ENCODE measurements at regions not wholly inside any gene's neighbourhood (a gene's known extent, or its start where the extent isn't known, plus 50 kb on each side); places are given as distances from the start of the nearest gene placed in this dataset.

GRCh38 chr5:18152671-18153070 is 518.4 kb downstream of the TAF11L14 start:
- TF ChIP-seq, protein P1, sequence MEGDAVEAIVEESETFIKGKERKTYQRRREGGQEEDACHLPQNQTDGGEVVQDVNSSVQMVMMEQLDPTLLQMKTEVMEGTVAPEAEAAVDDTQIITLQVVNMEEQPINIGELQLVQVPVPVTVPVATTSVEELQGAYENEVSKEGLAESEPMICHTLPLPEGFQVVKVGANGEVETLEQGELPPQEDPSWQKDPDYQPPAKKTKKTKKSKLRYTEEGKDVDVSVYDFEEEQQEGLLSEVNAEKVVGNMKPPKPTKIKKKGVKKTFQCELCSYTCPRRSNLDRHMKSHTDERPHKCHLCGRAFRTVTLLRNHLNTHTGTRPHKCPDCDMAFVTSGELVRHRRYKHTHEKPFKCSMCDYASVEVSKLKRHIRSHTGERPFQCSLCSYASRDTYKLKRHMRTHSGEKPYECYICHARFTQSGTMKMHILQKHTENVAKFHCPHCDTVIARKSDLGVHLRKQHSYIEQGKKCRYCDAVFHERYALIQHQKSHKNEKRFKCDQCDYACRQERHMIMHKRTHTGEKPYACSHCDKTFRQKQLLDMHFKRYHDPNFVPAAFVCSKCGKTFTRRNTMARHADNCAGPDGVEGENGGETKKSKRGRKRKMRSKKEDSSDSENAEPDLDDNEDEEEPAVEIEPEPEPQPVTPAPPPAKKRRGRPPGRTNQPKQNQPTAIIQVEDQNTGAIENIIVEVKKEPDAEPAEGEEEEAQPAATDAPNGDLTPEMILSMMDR (IDR thresholded peaks at IDR 0.05) = no peak
- no peak for TF ChIP-seq ZFX (IDR thresholded peaks at IDR 0.05; ENCODE audit: borderline replicate concordance)

Measured in 22Rv1 (cell line).